ENCODE measurements at regions not wholly inside any gene's neighbourhood (a gene's known extent, or its start where the extent isn't known, plus 50 kb on each side); places are given as distances from the start of the nearest gene placed in this dataset.

DNA sequence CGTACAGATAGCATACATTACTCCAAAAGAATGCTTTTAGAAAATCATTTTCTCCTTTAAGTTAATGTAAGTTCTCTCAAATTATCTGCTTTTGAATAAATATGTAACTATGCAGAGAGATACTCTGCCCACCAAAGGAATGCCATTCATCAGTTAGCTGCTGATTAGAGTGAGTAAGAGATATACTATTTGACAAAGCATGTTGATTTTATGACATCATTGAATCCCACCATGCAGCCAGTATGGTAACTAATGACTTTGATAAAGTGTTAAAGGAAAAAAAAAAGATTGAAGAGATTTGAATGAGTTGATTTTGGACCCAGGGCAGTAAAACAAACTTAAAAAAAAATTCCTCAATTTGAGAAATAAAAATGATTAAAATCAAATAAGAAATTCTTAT is 521.5 kb downstream of the SLITRK6 start:
- no peaks in the 10 kb centered on the region for H3K4me1 ChIP-seq
- no peak overlapping the region for H3K4me3 ChIP-seq
- intact Hi-C loops (cut with DNase I), result no loop called here
- DNase-seq (no peak), ATAC-seq (no peak)
- H3K9me3 ChIP-seq, result no peaks in the 10 kb centered on the region
- H3K27me3 ChIP-seq (ENCODE audit: insufficient read depth in 3 of 3, low read length in 2 of 3), result no peaks in the 10 kb centered on the region
- no peak overlapping the region for H3K27ac ChIP-seq
- TF ChIP-seq CTCF (IDR thresholded peaks at IDR 0.05), result no peak
- no peaks in the 10 kb centered on the region for H3K36me3 ChIP-seq (ENCODE audit: insufficient read depth in 1 of 2, low read depth in 1 of 2)
- WGBS, 3 donors, result 58 to 63% (median 62%) methylated on average over 1 of the region's 1 CpG

GRCh38 chr13:85266771-85267170 is 532.4 kb downstream of the SLITRK6 start:
- Histone ChIP-seq H3K4me3 (no peak overlapping the region), H3K36me3 (ENCODE audit: insufficient read depth in 1 of 2, low read depth in 1 of 2) (no peaks in the 10 kb centered on the region), H3K27me3 (ENCODE audit: insufficient read depth in 3 of 3, low read length in 2 of 3) (no peaks in the 10 kb centered on the region), H3K27ac (no peak overlapping the region), H3K9me3 (no peaks in the 10 kb centered on the region), H3K4me1 (no peaks in the 10 kb centered on the region)
- no peak for DNase-seq
- no peak for ATAC-seq
- no peak for TF ChIP-seq CTCF (IDR thresholded peaks at IDR 0.05)
- WGBS, 3 donors, result 60 to 74% (median 64%) methylated on average over 2 of the region's 2 CpGs
- intact Hi-C loops (cut with DNase I), result no loop called here

DNA sequence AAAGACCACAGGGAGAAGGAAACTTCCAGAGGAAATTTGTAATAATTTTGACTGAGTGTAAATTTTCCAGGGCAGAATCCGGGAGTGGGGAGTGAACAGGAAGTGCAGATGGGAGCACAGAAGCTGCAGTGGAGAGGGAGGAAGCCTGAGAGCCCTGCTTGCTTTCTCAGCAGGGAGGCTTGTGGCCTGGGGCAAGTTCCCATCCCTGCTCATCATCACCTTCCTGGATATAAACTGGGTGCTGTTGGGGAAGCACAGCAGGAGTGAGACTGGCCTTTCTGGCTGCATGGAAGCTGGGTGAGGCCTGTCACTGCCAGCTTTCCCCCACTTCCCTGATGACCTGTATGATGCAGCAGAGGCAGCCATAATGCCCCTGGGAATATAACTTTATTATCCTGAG is 532.9 kb downstream of the SLITRK6 start:
- TF ChIP-seq CTCF (IDR thresholded peaks at IDR 0.05), result no peak
- intact Hi-C loops (cut with DNase I), result no loop called here
- Histone ChIP-seq H3K27me3 (ENCODE audit: insufficient read depth in 3 of 3, low read length in 2 of 3) (no peaks in the 10 kb centered on the region), H3K36me3 (ENCODE audit: insufficient read depth in 1 of 2, low read depth in 1 of 2) (no peaks in the 10 kb centered on the region), H3K9me3 (no peaks in the 10 kb centered on the region), H3K4me3 (no peak overlapping the region), H3K4me1 (no peaks in the 10 kb centered on the region), H3K27ac (no peak overlapping the region)
- ATAC-seq, result no peak
- WGBS, 3 donors, result 30 to 36% (median 32%) methylated on average over 1 of the region's 1 CpG
- no peak for DNase-seq

DNA sequence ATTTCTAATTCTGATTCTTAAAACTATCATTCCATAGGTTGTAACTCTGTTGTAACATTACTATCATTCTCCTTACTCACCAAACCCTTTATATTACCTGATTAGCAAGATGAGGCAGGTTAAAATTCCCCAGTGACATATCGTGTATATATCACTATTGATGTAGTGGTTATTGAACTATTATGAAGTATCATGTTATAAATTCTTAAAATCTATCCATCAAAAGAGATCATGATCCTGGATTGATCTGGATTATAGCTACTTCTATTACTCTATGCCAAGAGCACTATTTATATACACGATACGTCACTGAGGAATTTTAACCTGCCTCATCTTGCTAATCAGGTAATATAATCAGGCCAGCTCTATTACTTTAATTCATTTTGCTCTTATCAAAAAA is 533.9 kb downstream of the SLITRK6 start:
- no peaks in the 10 kb centered on the region for H3K4me1 ChIP-seq
- intact Hi-C loops (cut with DNase I), result no loop called here
- no peak for DNase-seq
- no peaks in the 10 kb centered on the region for H3K9me3 ChIP-seq
- no peak overlapping the region for H3K4me3 ChIP-seq
- no peaks in the 10 kb centered on the region for H3K36me3 ChIP-seq (ENCODE audit: insufficient read depth in 1 of 2, low read depth in 1 of 2)
- no peak for ATAC-seq
- no peak overlapping the region for H3K27ac ChIP-seq
- no peak for TF ChIP-seq CTCF (IDR thresholded peaks at IDR 0.05)
- no peaks in the 10 kb centered on the region for H3K27me3 ChIP-seq (ENCODE audit: insufficient read depth in 3 of 3, low read length in 2 of 3)
- 81 to 90% (median 86%) methylated on average over 3 of the region's 3 CpGs for WGBS, 3 donors

DNA sequence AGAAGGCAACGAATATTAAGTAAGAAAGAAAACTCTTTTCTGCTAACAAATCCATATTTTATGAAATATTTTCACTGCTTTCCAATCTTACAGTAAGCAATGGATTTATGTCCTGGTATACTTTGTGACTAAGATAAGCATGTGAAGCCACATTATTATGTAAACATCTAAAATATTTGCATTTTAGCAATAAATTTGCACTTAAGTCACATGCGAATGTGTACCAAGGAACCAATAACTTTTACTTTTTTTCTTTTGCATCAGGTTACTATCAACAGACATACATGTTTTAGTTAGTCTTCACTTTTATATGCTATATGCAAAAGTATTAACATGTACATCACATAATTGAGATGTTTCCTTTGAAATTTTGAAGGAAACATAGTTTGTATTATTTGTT is 536.7 kb downstream of the SLITRK6 start:
- Histone ChIP-seq H3K4me1 (no peaks in the 10 kb centered on the region), H3K27me3 (ENCODE audit: insufficient read depth in 3 of 3, low read length in 2 of 3) (no peaks in the 10 kb centered on the region), H3K4me3 (no peak overlapping the region), H3K36me3 (ENCODE audit: insufficient read depth in 1 of 2, low read depth in 1 of 2) (no peaks in the 10 kb centered on the region), H3K27ac (no peak overlapping the region), H3K9me3 (no peaks in the 10 kb centered on the region)
- WGBS, 3 donors, result 78 to 82% (median 79%) methylated on average over 2 of the region's 2 CpGs
- TF ChIP-seq CTCF (IDR thresholded peaks at IDR 0.05), result no peak
- intact Hi-C loops (cut with DNase I), result no loop called here
- DNase-seq, result no peak
- no peak for ATAC-seq
